Stimulated activated CD4-positive, alpha-beta T cell treated with anti-CD3 and anti-CD28 coated beads, TNF-alpha, amount 100 ng/mL, for 1 hour (primary cell): ENCODE measurements at regions not wholly inside any gene's neighbourhood (a gene's known extent, or its start where the extent isn't known, plus 50 kb on each side); places are given as distances from the start of the nearest gene placed in this dataset.
"Not testable (repeated sequence)": the region's sequence is repeated elsewhere in the genome, so short reads cannot be mapped to it uniquely, and the experiment has no call there.

Experiments used
- DNase-seq, 3 donors: peaks; one replicate each; pipeline ENCODE4 v3.0.0-alpha.2; 2020; ENCODE audit warnings: low read depth in 3 of 3, low spot score in 1 of 3

DNA sequence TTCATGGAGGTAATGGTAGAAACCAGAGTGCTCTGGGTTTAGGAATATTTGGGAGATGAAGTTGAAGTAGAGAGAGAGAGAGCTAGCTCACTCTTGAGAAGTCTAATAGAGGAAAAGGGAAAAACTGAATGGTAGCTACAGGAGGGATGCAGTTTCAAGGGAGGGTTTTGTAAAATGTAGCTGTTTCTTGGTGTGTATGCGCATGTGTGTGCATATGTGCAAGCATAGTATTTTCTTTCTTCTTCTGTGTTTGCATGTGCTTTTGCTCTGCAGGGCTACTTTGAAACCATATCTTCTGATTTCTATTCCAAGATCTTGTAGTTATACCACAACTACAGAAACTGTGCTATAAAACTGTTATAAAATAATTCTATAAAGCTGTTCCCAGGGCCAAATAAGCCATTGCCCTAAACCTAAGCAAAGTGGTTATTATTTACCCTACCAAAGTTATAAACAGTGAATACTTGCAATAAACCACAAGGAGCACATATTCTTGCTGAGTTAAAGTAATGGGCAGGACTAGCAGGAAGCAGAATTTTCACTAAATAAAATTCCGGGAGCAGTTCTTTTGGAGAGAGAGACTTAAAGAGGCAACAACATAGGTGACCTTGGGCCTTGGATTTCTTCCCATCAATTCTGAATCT lies 145.3 kb upstream of the ZNF521 start:
- DNase-seq, result no peak

DNA sequence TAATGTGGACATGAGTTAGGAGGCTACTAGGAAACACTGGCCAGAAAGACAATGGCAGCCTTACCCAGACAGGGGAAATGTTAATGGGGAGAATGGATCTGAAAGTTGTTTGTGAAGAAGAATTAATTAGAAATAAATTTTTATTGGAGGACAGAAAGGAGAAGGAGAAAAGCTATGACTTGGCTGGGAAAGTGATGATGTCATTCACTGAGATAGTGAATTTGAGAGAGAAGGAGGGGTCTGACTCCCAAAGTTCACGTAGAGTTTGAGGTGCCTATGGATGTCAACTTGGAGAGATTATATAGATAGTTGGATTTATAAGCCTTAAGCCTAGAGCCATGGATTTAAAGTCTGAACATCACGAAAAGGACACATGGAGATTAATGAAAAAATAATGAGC lies 144.6 kb upstream of the ZNF521 start:
- no peak for DNase-seq

DNA sequence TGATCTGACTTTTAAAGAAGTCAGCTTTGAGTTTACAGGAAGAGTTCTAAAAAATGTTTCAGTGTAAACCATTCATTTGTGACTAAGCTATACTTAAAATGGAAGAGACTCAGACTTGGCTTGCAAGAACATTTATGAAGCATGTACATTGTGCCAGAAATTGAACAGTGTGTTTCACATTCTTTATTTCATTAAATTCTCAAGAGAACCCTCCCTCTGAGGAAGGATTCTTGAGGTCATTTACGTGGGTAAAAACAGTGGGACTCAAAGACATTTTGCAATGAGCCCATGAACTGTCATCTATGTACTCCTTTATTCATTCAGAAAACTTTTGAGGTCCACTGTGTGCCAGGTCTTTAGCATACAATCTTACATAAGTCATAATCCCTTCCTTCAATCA lies 143.6 kb upstream of the ZNF521 start:
- no peak for DNase-seq

- no peak for DNase-seq
Observed at GRCh38 chr18:25494888-25495287, 142.9 kb upstream of the ZNF521 start.

DNA sequence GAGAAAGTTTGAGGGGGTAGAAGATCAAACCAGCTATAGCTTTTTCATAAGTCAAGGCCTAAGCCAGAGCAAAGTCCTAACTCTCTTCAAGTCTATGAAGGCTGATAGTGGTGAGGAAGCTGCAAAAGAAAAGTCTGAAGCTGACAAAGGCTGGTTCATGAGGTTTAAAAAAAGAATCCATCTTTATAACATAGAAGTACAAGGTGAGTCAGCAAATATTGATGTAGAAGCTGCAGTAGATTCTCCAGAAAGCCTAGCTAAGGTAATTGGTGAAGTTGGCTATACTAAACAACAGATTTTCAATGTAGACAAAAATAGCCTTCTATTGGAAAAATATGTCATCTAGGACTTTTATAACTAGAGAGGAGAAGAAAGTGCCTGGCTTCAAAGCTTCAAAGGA lies 141.4 kb upstream of the ZNF521 start:
- DNase-seq, result no peak

DNA sequence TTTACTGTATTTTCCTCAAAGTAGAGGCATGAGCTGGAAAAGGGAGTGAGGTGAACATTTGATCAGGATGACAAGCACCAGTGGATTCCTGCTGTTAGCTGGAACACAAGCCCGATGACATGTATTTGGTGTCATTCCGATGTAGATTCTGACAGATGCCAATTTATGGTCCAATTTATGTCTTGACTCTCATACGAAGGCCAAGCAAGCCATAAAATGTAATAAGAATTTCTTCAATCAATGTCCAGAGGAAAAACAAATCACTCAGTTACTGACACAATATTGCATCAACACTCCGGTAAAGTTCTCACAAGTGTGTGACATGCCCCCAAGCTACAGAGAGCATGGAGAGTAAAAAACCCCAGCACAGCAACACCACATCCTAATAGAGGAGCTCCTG lies 138.3 kb upstream of the ZNF521 start:
- DNase-seq, result no peak

DNA sequence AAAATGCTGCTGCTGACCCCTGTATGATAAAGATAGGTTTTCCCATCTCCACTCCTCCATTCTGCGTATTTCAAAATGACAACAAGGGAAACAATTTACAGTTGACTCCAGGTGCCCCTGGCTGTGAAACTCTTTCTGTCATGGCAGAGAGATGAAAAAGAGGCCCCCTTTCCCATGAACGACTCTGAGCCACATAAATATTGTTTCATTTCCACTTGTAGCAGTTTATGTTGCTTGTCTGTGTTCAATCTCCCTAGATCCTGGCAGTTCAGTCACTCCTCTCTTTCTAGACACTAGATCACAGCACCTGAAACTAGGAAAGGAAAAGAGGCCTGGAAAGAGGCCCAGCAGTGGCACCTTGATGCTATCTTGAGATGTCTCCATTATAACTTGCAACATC lies 121.0 kb upstream of the ZNF521 start:
- DNase-seq, result no peak

GRCh38 chr18:25470756-25471524 lies 119.0 kb upstream of the ZNF521 start:
- DNase-seq, result not testable (repeated sequence)

DNA sequence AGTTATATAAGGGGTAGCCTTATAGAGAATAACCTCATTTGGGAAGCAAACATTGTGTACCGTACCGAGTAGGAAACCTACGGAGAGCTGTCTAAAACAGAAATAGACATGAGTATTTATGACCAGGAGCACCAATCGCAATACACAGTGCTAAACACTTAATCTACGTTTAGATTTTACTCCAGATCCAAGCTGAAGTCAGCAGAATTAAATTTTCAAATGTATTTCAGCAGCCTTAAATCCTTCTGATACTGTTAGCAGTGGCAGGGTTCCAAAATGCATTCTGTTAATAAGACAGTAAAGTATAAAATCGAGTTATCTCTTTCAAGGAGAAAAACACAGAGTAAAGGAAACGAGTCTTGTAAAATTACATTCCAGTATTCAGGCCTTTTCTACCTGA lies 118.1 kb upstream of the ZNF521 start:
- DNase-seq, result no peak

DNA sequence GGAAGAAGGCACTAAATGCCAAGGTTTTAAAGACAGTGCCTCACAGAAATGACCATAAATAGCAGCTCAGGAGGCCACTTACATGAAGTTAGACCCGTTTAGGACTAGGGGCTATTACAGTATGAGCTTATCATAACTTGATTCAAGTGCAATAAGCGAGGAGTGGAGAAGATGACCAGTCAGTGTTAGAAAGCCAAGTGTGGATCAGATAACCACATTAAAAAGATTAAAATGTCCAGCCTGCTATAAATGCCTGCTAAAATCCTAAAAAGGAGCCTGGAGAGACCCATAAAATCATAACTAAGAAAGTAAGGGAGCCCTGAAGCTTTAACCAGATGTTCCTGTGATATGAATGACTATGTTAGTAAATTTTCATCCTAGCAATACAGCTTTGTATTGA lies 117.5 kb upstream of the ZNF521 start:
- DNase-seq, result no peak

DNA sequence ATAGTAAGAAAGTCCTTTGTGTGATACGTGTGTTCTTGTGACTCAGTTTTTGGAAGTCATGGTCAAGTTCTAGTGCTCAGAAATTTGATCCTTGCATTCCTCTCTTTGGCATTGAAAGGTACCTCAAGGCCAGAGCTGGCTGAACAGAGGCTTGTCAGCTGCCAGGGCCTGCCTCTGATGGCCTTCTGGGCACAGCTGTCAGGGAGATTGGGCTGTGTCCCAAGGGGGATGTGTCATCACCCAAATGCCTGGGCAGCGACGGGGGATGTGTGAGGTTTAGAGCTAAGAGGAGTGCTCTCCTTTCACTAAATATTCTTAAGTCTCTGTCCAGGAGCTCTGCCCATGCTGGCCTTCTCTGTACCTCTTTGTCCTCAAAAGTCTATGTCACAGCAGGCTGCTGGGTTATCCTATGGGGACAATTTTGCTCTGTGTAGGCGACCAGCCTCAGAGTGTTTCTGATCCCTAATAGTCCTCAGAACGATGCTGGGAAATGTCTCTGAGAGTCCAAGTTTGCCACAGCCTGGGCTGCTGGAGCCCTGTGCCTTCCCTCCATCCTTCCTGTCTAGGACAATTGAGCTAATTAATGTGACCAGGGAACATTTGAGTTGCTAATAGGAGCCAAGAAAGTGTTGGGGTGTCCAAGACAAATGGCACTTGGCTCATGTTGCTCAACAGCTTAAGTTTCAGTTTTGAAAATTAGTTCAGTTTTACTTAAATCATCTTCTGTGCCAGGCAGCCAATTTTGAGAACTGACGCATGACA lies 115.4 kb upstream of the ZNF521 start:
- no peak for DNase-seq

DNA sequence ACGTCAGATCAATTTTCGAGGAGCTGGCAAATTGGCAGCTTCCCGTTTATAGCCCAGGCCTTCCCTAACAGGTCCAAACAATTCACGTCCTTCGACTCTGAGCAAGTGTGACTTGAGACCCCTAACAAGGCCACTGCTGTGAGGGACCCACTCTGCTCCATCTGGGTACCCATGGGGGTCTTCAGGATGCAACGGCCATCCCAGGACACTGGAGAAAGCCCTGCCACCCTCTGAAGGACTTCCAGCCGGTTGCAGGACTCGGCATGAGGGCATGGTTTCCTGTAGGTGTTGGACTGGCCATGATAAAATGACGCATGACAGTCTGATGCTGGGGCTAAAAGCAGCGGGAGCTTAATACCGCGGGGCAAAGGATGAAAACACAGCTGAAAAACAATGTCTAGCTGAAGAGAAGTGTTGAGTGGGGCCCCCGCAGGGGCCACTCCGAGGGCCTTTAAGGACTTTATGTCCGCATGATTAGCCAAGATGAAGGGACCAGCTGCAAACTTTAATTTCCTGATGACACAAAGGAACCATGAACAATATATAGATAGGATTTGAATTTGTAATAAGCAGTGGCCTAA lies 113.3 kb upstream of the ZNF521 start:
- no peak for DNase-seq

DNA sequence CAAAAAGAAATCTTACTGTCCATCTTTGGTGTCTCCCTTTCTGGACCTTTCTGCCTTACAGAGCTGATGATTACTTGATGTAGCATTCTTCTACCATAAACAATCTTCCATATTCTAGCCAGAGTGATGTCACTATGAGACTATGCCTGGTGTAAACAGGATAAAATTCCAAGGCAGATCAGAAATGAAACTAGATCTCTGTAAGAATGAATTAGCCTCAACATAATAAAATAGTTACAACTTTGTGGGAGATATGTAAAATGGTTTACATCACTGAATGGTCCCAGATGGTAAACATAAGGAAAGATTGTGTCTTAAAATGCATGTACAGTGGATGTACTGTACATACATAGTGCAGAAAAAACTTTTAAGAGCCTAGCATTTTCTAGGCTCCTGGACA lies 112.3 kb upstream of the ZNF521 start:
- DNase-seq, result no peak

GRCh38 chr18:25463726-25464125 lies 111.8 kb upstream of the ZNF521 start:
- DNase-seq, result no peak

DNA sequence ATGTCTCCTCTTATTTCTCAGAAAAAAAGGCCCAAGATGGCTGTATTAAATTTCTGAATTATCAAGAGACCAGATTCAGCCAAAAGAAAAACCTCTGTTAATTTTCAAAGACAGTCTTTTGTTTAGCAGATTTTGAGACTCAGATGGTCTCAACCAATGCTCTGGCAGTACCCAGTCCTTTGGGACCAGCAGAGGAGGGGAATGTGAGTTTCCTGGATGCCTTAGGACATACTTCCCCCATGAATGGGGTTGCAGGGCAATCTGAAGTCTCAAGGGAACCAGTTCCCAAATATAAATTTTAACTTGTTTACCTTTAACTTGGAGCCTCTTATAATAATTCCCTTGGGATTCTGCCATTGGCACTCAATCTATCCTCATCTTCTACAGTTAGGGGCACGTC lies 107.8 kb upstream of the ZNF521 start:
- no peak for DNase-seq

DNA sequence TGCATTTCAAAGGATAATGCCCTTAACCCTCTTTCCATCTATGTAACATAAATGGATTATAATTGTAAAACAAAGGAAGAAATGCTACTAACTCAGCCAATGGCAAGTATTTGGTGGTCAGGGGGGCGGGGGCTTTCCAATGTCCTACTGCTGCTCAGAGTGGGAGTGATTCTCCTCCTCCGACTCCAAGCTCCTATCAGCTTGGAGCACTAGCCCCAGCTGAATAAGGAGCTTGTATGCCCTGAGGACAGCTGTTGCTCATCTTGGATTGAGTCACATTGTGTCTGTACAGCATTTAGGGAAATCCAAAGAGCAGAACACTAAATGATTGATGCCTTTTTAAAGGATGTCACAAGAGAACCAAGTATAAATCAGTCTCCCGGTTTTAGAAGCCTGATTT lies 105.6 kb upstream of the ZNF521 start:
- DNase-seq, result no peak

DNA sequence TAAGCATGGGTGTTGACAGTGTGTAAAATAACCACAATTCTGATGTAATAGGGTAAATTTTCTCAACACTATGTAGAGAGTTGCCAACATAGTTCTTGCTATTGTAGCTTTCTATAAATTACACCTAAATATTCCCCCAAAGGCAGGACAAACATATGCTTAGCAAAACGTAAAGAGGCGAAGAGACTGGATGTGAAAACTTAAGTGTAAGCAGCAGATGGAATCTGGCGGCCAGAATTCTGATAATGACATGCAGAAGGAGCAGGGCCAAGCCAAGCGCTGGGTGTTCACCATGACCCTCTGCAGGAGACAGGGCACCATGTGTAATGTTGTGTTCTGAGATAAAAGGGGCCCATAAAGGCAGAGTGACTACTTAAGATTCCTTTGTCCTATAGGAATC lies 105.2 kb upstream of the ZNF521 start:
- DNase-seq, result no peak

DNA sequence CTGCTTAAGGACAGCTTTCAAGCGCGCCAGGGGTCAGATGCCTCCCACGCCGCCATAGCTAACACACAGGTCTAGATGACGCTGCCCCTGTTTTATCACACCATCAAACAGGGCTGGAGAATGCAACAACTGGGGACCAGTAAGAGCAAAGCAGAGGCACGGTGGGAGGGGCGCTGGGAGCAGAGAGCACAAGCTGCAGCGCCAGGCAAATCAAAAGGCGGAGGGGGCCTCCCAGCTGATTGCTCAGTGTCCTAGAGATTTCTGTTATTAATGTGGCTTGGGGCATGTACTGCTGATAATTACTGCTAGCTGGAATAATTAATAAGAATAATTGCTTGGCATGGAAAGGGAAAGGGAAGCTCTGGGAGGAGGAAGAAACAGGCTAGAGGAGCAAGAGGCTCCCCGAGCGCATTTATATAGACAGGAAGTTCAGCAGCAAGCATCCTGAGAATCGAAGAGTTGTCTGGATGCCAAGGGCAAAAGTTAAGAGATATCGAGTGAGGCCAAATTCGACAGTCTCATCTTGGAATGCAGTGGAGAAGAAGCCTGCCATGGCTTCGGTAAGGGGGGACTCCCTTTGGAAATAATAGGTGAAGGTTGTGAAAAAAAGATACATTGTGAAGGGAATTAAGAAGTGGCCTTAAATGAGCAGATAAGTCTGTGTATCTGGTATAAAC lies 104.5 kb upstream of the ZNF521 start:
- no peak for DNase-seq

DNA sequence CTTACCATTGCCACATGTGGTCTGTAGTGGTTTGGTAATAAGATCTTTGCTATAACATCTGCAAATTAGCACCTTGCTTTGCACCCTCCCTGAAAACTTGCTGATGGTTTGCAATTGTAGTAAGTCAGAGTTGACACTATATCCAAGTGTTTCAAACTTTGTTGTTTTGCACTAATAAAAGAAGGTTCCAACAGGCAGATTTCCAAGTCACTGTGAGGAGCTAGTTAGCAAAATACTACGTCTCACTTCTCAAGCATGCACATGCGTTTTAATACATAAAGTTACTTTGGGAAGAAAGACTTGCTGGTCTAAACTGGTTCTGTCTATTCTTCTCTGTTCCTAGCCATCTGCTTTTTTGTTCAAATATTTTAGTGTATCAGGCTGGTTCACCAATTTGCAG lies 103.7 kb upstream of the ZNF521 start:
- no peak for DNase-seq

- DNase-seq, result no peak
Observed at GRCh38 chr18:25455159-25455558, 103.2 kb upstream of the ZNF521 start.

GRCh38 chr18:25454730-25455129 lies 102.8 kb upstream of the ZNF521 start:
- no peak for DNase-seq
